Ishikawa (cell line): ENCODE measurements at regions not wholly inside any gene's neighbourhood (a gene's known extent, or its start where the extent isn't known, plus 50 kb on each side); places are given as distances from the start of the nearest gene placed in this dataset.

Experiments
- CEBPB ChIP-seq: IDR thresholded peaks from 2 replicates; pipeline ENCODE4 v1.6.1; 2012
- CREB1 ChIP-seq: IDR thresholded peaks from 2 replicates; pipeline ENCODE4 v1.6.1; 2012; ENCODE audit warnings: low read depth
- EGR1 ChIP-seq: IDR thresholded peaks from 2 replicates; pipeline ENCODE4 v1.6.1; 2012
- EP300 ChIP-seq: IDR thresholded peaks from 2 replicates; pipeline ENCODE4 v1.6.1; 2012; ENCODE audit warnings: borderline replicate concordance
- FOXM1 ChIP-seq: IDR thresholded peaks from 2 replicates; pipeline ENCODE4 v1.6.1; 2012; ENCODE audit warnings: low read depth, borderline replicate concordance
- NFIC ChIP-seq: IDR thresholded peaks from 2 replicates; pipeline ENCODE4 v1.6.1; 2012
- RAD21 ChIP-seq: IDR thresholded peaks from 2 replicates; pipeline ENCODE4 v1.6.1; 2012; ENCODE audit warnings: low read depth
- TAF1 ChIP-seq: IDR thresholded peaks from 2 replicates; pipeline ENCODE4 v1.6.1; 2012; ENCODE audit warnings: low read depth, mild to moderate bottlenecking
- TCF12 ChIP-seq: IDR thresholded peaks from 2 replicates; pipeline ENCODE4 v1.6.1; 2012; ENCODE audit warnings: low read depth
- TEAD4 ChIP-seq: IDR thresholded peaks from 2 replicates; pipeline ENCODE4 v1.6.1; 2012
- YY1 ChIP-seq: IDR thresholded peaks from 2 replicates; pipeline ENCODE4 v1.6.1; 2012; ENCODE audit warnings: low read depth
- ZBTB7A ChIP-seq: IDR thresholded peaks from 2 replicates; pipeline ENCODE4 v1.6.1; 2012; ENCODE audit warnings: low read depth
- TF ChIP-seq, protein P1 (sequence below): IDR thresholded peaks from 2 replicates; pipeline ENCODE4 v1.6.1; 2012; ENCODE audit warnings: low read depth, mild to moderate bottlenecking
- TF ChIP-seq, protein P2 (sequence below): IDR thresholded peaks from 2 replicates; pipeline ENCODE4 v1.6.1; 2012
- TF ChIP-seq, protein P3 (sequence below): IDR thresholded peaks from 2 replicates; pipeline ENCODE4 v1.6.1; 2012

DNA sequence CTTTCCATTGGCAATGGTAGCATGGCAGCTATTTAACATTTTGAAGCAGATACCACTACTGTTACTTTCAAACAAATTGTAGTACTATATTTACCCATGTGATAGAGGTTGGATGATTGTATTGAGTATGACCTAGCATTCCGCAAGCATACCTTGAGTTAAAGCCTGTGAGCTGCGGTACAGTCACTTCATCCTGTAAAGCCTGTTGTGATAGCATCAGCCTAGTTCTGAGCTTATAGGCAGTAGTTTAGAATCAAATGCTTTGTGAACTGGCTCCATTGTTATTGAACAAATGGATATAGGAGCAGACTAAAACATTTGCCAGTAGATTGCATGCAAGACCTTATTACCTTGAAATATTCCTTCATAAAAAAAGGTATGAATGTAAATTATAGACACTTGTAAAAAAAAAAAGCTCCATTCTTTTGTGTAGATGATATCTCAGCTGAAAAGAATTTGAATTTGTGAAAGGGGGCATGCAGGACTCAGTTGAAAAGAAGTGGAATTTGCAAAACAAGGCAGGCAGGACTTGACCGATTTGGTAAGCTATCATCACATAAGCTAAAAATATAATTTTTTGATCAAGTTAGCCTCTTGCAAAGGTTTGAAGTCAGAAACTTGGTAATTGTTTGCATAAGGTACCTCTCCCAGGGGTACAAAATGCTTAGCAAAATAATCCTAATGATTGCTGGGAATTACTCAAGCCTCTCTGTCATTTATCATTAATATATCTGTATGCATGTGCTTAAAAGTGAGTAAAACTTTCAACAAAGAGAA lies 138.5 kb upstream of the ITGA4 start:
- TF ChIP-seq, protein P1, sequence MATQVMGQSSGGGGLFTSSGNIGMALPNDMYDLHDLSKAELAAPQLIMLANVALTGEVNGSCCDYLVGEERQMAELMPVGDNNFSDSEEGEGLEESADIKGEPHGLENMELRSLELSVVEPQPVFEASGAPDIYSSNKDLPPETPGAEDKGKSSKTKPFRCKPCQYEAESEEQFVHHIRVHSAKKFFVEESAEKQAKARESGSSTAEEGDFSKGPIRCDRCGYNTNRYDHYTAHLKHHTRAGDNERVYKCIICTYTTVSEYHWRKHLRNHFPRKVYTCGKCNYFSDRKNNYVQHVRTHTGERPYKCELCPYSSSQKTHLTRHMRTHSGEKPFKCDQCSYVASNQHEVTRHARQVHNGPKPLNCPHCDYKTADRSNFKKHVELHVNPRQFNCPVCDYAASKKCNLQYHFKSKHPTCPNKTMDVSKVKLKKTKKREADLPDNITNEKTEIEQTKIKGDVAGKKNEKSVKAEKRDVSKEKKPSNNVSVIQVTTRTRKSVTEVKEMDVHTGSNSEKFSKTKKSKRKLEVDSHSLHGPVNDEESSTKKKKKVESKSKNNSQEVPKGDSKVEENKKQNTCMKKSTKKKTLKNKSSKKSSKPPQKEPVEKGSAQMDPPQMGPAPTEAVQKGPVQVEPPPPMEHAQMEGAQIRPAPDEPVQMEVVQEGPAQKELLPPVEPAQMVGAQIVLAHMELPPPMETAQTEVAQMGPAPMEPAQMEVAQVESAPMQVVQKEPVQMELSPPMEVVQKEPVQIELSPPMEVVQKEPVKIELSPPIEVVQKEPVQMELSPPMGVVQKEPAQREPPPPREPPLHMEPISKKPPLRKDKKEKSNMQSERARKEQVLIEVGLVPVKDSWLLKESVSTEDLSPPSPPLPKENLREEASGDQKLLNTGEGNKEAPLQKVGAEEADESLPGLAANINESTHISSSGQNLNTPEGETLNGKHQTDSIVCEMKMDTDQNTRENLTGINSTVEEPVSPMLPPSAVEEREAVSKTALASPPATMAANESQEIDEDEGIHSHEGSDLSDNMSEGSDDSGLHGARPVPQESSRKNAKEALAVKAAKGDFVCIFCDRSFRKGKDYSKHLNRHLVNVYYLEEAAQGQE, result no peak
- TF ChIP-seq, protein P2, sequence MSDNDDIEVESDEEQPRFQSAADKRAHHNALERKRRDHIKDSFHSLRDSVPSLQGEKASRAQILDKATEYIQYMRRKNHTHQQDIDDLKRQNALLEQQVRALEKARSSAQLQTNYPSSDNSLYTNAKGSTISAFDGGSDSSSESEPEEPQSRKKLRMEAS, result no peak
- TF ChIP-seq RAD21, result no peak
- TF ChIP-seq ZBTB7A, result no peak
- TF ChIP-seq EGR1, result no peak
- no peak for TF ChIP-seq TCF12
- no peak for TF ChIP-seq FOXM1
- TF ChIP-seq CREB1, result no peak
- TF ChIP-seq CEBPB, result no peak
- no peak for TF ChIP-seq TAF1
- TF ChIP-seq YY1, result no peak
- no peak for TF ChIP-seq EP300
- no peak for TF ChIP-seq NFIC
- no peak for TF ChIP-seq TEAD4
- TF ChIP-seq, protein P3, sequence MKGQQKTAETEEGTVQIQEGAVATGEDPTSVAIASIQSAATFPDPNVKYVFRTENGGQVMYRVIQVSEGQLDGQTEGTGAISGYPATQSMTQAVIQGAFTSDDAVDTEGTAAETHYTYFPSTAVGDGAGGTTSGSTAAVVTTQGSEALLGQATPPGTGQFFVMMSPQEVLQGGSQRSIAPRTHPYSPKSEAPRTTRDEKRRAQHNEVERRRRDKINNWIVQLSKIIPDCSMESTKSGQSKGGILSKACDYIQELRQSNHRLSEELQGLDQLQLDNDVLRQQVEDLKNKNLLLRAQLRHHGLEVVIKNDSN, result no peak

DNA sequence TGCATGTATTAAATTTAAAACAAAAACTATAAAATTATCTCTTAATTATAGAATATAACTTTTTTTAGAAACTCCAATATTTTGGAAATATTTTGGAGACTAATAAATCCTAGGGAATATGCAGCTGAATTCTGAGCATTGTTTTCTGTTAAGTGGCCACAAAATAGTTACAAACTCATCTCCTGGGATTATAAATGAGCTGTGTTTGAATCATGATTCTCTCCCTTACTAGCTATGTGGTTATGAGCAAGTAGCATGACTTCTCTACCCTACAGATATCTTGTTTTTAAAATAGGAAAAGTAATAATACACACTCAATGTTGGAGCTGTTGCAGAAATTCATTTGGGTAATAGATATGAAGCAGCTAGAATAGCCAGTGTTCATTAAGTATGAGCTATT lies 137.9 kb upstream of the ITGA4 start:
- TF ChIP-seq CREB1 (no peak), EP300 (no peak), TCF12 (no peak), ZBTB7A (no peak), RAD21 (no peak), TEAD4 (no peak), EGR1 (no peak), NFIC (no peak), CEBPB (no peak), TAF1 (no peak), YY1 (no peak), FOXM1 (no peak)
- TF ChIP-seq, protein P2, result no peak
- TF ChIP-seq, protein P1, result no peak
- TF ChIP-seq, protein P3, result no peak

DNA sequence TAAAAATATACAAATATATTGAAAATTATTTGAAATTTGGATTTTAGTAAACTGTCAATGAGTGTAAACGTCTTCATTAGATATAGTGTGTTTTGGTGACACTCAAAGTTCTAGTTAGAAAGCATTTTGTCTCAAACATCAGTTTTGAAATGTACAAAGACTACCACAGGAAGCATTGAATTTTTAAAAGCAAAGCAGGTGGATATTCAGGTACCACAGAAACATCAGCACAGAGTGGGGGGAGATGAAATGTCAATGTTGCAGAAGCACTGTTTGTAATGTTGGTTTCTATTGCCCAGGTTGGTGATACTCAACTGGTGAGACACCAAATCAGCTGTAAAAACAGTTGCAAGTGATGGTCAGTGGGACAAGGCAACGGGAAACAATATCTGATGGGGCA lies 136.5 kb upstream of the ITGA4 start:
- TF ChIP-seq EP300 (no peak), TCF12 (no peak), CEBPB (no peak), TEAD4 (no peak), TAF1 (no peak), EGR1 (no peak), FOXM1 (no peak), YY1 (no peak), NFIC (no peak), CREB1 (no peak), RAD21 (no peak), ZBTB7A (no peak)
- TF ChIP-seq, protein P3, result no peak
- TF ChIP-seq, protein P1, result no peak
- TF ChIP-seq, protein P2, result no peak

DNA sequence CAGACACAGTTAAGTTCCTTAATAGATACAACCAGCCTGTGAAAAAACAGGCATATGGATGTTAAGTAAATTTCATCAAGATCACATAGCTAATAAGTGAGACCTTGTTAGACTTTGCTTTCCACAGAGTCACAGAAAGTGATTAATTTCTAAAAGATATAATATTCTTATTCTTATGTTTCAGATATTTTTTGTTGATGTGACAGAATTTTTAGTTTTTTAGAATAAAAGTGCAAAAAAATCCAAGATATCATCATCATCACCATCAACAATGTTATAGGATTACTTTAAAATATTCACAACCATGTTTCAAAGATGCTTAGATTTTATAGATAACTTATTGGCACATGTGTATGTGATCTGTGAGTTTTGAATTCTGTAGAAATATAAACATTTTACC lies 132.3 kb upstream of the ITGA4 start:
- TF ChIP-seq, protein P3, result no peak
- TF ChIP-seq, protein P1, result no peak
- TF ChIP-seq TAF1 (no peak), RAD21 (no peak), CREB1 (no peak), YY1 (no peak), TCF12 (no peak), FOXM1 (no peak), TEAD4 (no peak), CEBPB (no peak), EP300 (no peak), NFIC (no peak)
- TF ChIP-seq, protein P2, result no peak
